GM19035 (cell line): ENCODE measurements at regions not wholly inside any gene's neighbourhood (a gene's known extent, or its start where the extent isn't known, plus 50 kb on each side); places are given as distances from the start of the nearest gene placed in this dataset.

ENCODE experiments used
- ATAC-seq: cut with Tn5 transposase; IDR thresholded peaks from one replicate; pipeline ENCODE4 v1.9.1; 2021; ENCODE audit not compliant: unreplicated experiment

DNA sequence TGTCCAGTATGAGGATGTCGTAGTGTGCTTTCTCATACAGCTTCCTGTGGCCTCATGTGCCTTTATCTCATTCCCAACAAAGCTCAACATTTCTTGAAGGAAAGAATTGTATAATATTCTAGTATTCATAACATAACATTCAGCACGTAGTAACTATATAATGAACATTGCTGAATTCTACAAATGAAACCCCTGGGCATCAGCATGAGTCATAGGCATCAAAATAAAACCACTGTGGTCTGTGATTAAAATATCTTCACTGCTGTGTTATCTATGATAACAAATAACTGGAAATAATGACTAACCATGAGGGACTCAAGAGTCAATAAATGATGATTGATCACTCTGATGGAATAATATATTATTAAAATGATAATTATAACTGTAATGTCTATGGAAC is 255.2 kb downstream of the EMP1 start:
- no peak for ATAC-seq

DNA sequence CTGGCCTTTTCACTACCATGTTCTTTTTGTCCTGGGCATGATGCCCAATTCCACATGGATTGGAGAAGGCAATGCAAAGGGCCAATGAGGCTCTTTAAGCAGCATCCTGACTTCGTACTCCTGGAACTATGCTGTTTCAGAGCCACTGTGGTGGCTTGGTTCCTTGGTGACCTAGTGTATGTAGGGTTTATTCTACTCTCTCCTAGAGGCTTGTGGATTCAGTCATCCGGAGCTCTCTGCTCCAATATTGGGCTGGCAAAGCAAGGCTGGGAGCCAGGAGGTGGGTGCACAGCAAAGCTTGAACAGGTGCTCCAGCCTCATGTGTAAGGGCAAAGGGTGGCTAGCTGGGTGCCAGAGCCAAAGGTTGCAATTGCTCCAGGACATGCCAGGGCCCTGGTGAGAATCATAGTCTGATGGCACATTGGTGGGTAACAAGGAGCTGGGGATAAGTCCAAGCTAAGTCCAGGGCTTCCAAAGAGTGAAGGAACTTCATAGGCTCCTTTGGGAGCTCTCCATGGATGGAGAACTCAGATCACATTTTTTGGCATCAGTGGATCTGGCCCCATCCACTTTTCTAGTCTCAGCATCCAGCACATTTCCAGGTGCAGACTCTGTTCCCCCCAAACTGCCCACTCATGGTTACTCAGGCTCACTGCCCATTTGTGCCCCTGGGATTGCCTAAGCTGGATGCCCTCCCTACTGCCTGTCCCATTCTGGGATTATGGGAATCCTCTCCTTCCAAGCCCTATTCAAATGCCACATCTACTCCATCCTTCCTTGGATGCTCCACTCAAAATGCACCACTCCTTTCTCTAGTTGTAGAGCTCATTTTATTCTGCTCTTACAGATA is 253.9 kb downstream of the EMP1 start:
- no peak for ATAC-seq

DNA sequence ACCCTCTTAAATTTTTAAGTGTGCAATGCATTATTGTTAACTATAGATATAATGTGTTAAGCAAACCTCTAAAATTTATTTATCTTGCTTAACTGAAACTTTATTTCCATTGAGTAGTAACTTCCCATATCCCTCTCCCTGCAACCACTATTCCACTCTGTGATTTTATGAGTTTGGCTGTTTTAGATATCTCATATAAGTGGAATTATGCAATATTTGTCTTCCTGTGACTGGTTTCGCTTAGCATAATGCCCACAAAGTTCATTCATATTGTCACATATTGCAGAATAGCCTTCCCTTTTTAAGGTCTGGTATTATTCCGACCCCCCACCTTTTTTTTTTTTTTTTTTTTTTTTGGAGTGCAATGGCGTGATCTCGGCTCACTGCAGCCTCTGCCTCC is 247.6 kb downstream of the EMP1 start:
- ATAC-seq = no peak

DNA sequence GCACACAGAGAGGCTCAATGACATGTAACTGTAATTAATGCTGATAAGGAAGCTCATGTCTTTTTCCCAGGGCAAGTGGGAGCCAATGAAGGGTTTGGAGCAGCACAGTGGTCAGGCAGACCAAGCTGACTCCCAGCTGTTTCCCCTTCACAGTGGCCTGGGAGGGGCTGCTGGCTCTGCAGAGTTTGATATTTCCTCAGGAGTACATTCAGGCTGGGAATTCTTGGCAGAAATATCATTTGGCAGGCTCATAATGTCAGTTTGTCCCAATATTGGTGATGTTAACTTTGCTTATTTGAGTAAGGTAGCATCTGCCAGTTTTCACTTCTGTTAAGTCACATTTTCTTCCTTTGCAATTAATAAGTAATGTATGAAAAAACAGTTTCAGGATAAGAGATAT is 247.0 kb downstream of the EMP1 start:
- ATAC-seq = no peak

DNA sequence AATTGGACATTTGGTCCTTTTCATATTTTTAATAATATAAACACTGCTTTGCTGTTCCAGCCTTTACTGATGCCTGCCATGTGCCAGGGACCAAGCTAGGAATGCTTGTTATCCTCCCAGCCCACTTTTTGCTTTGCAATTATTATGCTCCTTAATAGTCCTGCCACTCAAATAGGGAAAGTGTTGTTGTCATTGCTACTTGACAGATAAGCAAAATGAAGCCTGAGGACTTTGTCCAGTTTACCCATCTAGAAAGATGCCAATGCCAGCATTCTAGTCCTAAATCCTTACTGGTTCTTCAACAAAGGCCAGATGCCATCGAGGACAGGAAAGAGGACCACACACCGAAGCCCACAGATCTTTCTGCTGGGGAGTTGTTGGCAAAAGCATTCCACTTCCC is 246.5 kb downstream of the EMP1 start:
- no peak for ATAC-seq

DNA sequence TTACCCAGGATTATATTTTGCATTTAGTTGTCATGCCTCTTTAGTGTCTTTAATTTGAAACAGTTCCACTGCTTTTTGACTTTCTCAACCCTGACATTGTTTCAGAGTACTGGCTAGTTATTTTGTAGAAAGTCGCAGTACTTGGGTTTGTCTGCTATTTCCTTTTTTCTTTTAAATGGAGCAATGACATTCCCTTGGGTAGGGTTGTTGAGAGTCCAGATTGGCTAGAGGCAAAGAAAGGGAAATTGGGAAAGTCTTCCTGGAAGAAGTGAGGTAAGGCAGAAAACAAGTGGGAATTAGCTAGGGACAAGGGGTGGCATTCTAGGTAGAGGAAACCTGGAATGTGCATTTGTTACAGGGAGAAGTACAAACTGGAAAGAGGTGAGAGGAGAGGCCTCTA is 245.9 kb downstream of the EMP1 start:
- ATAC-seq = no peak

DNA sequence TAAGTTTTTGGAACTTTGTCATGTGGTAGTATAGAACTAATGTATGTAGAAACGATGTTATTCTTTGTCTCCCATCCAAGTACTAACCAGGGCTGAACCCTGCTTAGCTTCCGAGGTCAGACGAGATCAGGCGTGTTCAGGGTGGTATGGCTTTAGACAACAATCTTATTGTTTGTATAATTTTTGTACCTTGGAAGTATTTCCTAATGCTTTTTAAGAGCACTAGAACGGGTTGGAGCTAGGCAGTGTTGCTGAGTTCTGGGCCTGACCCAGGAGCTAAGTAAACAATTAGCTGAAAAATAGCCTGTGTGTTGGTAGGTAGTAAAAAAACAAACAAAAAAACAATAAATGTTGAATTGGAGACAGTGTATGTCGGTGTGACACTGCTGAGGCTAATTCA is 244.3 kb downstream of the EMP1 start:
- no peak for ATAC-seq

DNA sequence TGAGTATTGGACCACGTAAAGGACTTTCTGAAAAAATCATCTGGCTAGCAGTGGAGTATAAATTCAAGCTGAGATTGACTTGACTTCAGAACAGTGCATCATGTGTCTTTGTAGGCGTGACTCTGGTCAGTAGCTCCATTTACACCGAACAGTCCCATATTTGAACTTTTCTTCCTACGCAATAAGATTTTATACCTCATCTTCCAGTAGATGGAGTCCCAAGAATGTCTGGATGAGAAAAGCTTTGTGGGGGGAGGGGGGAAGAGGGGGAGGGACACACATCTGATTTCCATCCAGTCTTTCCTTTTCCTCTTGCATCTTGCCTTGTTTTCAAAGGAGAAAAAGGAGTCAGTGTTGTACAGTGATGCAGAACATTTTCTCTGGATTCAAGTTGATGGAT is 241.0 kb downstream of the EMP1 start:
- ATAC-seq = no peak

DNA sequence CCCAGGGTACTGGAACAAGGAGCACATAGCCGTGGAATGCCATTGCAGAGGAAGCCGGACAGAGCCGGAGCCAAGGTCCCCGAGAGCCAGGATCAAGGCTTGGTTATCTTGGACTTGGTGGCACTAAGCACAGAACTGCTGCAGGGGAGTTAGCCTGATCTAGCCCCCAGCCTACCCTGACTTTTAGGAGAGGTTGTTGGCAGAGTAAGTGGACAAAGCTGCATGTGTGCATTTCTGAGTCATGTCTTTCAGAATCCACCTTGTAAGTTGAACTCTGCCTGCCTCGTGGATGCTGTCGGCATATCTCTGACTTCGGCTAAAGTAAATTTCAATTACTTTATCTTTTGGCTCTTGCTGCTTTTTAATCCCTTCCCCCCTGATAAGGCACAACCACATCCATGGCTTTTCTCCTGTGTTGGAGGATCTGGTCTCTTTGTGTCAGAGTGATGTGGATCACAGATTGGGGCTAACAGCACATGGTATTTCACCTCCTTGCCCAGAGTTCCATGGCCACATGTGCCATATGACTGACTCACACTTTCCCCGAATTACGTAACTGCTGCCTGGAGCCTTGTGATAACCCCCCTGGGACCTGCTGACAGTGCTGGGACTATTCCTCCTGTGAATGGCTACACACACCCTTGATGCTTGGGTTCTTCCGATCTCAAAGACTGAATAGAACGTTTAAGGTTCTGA is 240.3 kb downstream of the EMP1 start:
- no peak for ATAC-seq

DNA sequence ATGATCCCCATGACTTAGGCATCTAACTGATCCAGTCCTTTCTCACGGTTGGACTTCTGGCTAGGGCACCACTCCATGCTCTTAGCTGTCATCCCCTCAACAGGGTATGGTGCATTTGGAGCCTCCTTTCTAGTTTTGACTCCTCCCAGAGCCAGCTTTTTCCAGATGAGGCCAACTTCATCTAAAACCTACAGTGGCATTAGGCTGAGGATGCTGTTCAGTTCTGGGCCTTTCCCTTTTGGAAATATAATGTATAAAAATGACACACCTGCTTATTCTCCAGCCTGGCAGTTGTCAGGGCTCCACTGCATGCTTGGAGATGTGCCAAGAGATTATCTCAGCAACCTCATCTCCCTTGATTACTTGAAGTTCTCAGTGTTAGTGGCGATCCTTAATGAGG is 239.7 kb downstream of the EMP1 start:
- no peak for ATAC-seq

DNA sequence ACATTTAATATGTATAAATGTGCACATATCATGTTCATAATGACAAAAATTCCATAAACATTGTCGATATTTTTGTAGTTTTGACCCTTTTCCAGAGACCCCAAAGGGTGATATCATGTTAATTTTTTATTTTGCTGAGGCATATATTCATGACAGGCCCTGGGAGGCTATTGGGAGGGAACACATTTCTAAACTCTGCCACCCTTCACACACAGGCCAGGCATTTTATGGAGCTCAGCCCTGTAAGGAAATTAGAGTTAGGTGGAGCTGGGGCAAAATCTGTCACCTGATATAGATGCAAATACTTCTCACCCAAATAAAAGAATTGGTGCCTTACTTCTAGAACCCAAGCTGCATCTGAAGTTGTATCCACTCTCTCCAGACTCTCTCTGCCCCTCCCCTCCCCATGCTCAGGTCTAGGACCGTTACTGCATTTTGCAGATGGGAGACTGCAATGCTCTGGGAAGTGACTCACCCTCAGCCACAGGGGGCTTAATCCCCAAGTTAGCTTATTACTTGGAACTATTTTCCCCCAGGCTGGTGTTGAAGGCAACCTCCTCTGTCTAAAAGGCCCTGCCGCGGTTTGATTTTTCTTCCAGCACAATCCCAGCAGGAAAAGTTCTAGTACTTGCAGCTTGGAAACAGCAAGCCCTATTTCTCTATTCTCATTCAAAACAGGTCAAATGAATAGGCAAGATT is 238.9 kb downstream of the EMP1 start:
- no peak for ATAC-seq

DNA sequence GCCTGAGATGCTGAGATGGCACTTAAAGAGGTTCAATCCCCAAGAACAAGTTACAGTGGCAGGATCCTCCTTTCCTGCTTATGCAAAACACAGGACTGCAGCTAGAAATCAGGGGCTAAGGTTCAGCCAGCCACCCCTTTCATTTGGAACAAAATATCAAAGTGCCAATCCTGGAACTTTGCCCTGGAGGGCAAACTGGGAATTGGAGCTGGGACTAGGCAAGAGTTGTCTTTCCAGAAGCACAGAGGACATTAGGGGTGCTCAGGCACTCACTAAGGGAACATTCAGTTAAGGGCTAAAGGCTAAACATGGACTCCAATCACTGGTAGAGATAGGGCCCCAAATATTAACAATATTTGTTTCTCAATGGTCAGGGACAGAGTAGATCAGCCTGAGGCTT is 237.2 kb downstream of the EMP1 start:
- ATAC-seq = no peak

DNA sequence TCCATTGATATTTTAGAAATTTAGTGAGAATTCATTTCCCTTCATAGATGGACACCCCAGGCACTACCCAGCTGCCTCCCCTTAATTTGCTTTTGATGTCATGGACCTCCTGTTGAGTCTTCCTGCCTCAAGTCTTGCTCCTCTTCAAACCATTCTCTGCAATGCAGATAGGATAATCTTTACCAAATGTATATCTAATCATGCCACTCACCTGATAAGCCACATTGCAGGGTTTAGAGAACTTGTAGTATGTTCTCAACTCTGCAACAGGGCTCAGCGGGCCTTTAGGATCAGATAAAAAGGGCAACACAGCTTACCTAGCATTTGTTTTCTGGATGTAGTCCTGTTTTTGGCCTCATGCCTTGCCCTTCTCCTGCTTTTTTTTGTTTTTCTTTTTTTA is 234.5 kb downstream of the EMP1 start:
- no peak for ATAC-seq

DNA sequence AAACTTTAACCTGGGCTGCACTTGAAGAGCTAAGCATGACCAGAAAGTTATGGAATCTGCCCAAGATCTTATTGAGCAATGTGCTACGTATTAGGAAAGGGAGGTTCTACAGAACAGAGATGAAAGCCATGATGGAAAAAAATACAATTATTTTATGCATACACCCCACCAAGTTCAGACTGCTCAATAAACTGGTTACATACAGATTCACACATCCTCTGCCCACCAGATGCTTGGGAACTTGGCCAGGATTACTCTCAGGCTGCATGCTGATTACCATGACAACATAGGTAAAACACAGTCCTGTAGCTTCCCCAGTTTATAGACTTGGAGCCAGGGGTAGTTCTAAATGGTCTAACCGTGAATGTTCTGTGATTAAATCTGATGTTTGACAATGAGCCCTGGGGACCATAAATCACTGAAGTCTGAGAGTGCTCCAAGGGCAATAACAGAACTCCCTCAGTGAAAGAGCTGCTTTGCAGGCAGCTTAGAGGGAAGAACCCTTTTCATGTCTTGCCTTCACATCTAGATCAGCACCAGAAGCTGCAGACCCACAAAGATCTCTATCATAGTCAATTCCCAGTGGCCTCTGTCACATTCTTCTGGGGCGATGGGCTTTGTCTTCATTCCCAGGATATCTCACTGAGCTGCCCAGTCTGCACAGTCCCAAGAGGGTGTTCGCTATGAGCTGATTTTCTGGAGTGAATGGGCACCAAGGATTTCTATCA is 232.2 kb downstream of the EMP1 start:
- no peak for ATAC-seq

DNA sequence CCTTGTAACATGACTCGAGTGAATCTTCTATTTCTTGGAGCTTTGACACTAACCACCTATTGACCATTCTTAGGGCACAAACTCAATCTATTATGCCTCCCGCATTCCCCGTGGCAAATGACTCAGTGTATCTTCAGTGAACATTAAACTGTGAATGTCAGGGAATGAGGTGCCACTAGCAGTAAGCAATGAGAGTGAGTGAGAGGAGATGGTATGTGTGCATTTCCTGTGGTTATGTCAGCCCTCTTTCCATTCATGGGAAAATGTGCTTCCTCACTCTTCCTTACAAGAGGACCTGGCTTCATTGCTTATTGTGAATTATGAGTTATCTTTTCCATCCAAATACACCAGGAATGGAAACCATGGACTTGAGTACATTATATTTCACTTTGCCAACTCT is 229.2 kb downstream of the EMP1 start:
- ATAC-seq = no peak

DNA sequence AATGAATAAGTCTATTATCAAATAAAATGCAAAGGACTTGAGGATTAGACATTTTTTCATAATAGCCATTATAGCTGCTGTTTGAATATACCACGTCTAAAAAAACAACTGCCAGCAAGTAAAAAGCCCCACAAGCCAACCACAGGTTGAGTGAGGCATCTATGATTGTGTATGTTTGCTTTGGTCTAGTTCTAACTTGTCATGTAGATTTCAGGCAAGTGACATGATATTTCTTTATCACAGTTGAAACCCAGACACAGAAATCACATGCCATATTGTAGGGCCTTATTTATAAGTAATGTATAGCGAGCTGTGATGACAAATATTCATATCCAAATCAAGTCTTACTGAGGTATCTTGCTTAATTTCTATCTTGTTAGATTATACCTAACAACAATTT is 225.8 kb downstream of the EMP1 start:
- no peak for ATAC-seq

DNA sequence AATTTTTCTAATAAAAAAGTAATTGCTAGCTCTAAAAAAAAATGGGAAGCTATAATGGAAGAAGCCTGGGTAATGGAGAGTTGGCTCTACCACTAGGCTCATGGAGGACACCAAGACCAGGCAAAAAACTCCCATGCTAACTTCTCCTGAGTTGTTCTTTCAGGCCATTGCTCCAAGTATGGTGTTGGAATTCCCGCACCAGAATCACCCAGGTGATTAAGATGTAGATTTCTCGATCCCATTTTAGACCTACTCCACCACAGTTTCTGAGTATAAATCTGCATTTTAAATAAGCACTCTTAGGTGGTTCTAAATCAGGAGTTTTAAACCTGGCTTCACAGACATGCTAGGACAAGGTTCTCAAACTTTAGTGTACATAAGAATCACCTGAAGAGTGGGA is 221.0 kb downstream of the EMP1 start:
- ATAC-seq = no peak

DNA sequence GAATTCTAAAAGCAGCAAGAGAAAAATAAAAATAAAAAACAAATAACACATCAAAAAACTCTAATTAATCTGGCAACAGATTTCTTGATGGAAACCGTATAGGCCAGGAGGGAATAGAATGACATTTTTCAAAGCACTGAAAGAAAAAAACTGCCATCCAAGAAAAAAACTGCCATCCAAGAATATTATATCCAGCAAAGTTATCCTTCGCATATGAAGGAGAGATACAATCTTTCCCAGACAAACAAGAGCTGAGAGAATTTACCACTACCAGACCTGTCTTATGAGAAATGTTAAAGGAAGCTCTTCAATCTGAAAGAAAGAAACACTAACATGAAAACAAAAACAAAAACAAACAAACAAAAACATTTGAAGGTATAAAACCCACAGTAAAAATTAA is 214.8 kb downstream of the EMP1 start:
- no peak for ATAC-seq

DNA sequence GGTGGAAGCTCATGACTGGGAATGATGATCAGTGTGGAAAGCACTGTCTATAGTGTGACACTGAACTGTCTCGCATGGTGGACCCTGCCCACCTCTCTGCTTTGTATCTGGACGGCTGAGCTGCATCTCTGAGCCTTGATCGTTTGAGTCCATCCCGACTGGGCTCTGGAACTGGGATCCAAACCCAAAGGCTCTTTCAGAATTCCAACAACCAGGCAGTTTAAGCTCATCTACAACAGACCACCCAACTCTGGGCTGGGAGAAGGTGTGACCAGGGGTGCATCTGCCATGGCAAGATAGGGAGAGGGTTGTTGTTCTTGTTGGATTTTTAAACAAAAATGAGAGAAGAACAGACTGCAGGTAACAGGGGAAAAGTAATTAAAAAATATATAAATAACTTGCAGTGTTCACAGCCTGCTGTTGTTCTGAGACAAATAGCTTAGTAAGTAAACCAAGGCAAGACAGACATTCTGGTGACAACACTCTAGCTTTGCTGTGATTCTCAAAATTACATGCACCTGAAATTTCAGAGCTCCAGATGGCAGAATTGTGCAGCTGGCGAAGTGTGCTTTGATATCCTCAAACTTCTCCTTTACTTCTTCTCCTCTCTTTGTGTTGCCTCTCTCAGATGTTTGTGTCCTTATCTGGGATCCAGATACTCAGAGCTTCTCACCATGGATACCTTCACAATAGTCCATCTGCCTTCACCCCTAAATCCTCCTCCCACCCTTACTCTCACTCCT is 209.6 kb downstream of the EMP1 start:
- ATAC-seq = no peak

DNA sequence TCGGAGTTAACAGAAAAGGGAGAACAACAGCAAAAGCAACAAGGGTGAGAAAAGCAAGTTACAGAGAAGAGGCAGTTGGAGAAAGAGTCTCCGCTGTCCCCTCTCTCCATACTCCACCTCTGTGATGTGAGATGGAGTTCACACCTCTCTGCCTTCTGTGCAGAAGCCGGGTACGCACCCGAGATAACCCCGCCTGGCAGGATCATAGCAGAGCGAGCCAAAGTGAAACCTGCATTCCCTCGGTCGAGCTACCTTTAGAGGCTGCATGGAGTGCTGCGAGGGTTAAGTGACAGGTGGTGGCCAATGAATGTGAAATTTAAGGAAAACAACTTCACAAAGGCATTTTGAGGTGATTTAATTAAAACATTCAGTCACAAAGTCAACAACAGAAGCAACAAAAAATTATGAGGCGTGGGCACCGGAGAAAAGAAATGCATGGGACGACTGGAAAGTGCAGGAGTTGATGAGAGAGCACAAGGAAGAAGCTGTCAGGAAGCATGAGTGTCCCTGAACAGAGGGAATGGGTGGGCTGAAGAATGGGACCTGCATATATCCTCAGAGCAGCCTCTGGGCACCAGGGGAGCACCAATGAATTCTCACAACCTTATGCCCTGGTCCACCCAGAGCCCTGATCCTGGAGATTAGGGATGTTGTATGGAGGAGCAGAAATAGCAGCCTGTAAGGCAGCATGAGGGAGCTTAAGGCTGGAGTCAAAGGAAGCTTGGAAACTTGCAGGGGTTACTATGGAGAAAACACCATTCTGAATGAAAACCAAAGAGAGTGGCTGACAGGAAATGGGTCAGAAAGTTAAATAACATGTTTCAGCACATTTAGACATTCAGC is 208.3 kb downstream of the EMP1 start:
- no peak for ATAC-seq
